ENCODE measurements at regions not wholly inside any gene's neighbourhood (a gene's known extent, or its start where the extent isn't known, plus 50 kb on each side); places are given as distances from the start of the nearest gene placed in this dataset.
A peak's percentile ranks its signal among the peaks of the same experiment; 100 is the strongest.

DNA sequence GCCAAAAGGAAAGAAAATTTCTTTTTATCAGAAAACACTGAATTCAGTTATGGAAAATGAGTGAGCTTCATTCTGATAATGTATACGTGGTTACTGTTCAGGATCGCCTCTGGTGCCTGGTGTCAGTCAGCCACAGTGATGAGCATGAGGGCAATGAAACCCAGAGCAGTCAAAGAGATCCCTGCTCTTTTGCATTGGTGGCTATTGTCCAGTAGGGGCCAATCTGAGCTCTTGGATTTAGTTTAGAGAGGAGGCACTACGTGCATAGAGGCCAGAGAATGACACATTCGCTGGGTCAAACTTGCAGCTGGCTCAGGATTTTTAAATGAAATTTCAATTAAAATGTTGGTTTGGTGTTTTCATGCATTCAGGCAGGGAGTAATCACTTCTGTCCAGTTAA, 522.9 kb downstream of the TMEM182 start:
- no peak for DNase-seq

DNA sequence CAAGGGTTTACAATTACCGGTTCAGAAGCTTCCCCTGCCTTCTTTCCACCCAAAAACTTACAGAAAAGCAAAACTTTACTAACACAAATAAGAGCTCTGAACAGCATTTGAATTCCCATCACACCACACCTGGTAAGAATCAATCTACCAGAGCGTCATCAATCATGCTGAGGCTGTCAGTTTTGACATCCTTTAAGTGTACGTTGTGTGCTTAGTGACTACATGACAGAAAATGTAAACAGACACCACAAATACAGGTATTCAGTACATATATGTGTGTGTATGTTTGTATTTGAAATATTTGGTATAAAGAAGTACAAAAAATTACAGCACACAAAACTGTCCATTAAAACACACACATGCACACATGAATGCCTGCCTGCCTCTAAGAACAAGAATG, 523.5 kb downstream of the TMEM182 start:
- DNase-seq: no peak

DNA sequence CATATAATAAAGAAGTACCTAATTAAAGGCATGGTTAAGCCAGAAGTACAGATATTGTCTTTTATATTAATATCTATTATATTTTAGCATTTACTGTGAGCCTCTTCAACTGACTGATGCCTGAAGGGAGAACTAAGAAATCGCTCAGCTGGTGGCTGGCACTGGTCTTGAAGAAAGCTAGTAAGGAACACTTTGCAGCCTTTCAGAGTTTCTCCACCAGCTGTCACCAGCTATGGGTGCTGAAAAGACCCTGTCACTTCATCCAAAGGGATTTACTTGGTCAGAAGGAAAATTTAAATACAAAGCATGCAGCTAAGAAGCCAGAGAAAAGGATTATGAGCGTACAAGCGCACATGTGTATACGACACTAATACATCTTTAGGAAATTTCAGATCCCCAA, 525.9 kb downstream of the TMEM182 start:
- DNase-seq: no peak

DNA sequence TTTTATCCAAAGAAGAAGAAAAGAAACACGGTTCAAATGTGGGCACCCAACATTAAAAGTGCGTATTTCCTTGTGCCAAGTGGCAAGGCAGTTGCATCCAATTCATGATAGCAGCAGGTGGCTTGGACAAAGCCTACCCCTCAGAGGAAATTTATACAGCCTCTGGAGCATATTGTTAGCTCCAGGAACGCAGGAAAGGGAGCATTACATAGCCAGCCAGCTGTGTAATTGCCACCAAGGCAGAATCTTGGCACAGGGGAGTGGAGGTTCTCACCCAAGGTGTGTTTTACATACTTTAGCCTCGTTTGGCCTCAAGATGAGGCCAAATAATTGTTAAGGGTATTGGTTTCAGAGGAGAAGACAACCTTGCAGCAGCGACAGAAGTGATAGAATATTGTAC, 526.9 kb downstream of the TMEM182 start:
- DNase-seq: no peak

DNA sequence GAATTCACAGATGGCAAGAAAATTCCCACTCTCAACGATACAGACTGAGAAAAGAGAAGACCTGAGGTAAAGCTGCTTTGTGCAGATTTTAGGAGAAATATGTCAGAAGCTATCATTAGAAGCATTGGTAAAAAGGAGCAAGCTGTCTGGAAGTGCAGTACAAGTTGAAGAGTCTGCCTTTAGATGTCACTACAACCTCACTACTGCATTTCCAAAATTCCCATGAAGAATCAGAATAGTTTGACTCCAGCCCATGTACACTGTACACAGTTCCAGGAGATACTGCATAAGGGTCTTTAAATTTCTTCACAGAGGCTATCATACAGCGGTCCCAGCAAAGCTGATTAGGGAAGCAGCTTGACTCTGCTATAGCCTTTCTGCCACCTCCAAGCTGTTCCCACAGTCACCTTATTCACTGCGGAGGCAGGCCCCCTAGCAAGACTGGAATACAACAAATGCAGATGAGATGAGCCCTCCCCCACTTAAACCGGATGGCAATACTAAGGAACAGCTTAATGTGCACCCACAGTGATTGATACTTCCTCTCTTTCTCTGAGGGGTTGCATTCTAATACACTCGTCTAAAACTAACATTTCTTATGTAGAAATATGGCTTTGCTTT, 527.4 kb downstream of the TMEM182 start:
- peak in 1 of 14 donors; percentile 0 for DNase-seq

DNA sequence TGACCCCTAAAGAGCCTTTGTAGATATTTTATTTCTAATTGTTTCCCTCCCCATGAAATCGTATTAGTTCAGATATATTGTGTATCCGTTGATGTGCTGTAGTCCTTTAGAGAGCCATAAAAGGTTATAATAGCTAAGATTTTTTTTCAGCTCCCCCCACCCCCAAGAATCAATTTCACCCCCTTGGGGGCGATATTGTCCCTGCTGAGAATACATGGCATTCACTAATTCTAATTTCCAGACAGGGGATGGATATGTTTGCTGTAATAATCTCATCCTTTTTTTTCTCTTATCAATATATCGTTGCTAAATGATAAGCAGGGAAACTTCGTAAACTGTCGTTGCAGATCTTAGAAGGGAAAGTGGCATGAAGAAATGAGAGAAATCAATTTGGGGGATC, 530.7 kb downstream of the TMEM182 start:
- no peak for DNase-seq

DNA sequence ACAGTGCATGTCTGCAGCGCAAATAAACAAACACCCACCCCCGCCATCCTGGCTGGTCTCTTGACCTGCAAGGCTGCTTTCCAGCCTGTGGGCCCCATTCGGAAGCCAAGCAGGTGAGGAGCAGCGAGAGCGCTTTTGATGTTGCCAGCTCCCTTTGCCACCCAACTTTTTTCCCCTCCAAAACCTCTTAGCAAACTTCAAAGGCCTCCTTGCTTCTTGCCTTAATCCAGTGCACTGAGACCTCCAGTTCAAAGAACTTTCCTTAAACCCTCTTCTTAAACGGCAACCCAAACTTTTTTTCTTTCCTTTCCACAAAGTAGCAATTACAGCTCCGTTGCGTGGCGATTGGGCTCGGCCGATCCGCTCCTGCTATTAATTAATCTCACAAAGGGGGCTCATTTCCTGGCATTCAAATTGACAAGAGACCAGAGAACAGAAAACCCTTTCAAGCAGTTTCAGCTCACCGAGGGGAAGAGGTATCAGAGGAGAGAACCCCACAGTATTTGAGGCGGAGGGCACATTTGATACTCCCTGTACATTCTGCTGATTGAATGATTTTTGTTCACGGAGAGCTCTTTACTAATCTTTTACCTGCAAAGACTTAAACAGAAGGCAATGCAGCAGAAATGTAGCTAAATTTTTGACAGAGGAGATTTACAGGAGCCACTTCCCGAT, 531.4 kb downstream of the TMEM182 start:
- DNase-seq: no peak

DNA sequence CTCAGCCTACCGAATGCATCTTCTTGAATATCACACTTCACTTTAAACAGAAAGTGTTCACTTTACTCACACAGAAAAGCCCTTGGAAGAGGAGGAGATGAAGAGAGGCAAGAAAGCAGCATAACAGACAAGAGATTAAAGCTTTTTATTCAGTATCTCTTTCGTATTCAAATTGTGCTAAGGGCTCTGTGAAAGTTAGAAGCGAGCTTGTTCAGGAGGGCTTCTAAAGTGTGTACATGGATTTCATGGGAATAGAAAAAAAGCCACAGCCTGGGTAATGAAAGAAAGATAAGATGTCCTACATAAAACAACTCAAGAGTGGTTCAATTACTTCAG, 531.9 kb downstream of the TMEM182 start:
- DNase-seq: no peak

DNA sequence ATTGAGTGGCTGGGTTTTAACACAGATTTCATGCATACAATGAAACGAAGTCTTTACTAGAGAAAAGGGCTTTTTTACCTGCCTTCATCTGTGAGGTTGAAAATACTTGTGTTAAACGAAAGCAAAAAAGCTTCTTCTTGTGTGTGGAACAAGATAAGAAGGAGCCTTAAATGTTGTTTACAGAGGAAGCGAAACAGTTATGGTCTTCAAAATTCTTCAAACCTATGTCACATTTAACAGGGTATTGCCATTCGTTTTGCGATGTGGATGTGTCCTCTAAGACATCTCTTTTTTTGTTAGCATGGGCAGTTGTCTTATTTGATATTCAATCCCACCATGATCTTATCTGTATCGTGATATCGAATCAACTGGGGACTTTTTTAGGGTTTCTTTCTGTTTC, 532.6 kb downstream of the TMEM182 start:
- no peak for DNase-seq

DNA sequence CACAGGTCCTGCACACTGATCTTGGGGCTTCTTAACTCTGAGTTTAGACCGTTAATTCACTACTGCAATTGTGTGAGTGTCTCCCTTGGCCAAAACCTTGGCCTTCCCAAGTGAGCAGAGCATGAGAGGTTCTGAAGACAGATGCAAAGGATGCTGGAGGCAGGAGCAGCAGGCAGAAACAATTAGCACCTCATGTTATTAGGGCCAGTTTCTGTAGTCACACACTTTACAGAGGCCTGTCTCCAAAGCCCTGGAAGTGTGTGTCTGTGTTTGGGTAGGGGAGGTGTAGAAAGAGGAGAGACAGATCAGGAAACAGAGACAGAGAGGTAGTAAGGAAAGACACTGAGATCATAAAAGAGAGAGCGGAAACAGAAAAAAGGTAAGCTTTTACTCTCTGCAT, 533.8 kb downstream of the TMEM182 start:
- no peak for DNase-seq

DNA sequence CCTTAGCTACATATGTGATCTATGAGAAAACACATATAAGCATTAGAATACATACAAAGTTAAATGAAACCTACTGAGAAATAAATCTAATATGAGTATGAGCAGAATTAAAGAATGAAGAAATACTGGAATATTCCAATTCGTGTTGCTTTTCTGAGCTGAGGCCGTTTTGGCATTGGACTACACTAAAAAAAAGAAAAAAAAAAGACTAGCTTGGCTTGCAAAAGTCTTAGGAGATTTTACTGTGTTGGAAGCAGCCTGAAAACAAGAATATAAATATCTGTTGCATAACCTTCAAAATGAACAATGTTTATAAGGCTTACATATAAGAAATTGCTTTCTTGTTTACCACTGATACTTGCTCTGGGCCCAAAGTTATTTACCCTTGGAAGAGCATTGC, 562.8 kb downstream of the TMEM182 start:
- no peak for DNase-seq

DNA sequence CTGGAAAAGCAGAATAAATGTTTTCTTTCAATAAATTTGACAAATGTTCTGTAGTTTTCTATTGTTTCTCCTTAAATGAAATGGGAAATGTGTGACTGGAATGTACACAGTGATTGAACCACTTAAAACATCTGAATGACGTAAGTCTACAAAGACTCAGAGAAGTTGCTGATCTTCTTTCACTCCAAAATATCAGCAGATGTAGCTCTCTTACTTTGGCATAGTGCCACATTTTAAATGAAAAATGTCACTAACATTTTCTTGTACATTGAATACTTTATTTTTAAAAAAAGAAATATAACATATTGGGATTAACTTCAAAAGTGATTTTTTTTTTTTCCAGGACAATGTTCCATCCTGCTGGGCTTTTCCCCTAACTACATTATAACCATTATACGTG, 565.6 kb downstream of the TMEM182 start:
- DNase-seq: no peak

DNA sequence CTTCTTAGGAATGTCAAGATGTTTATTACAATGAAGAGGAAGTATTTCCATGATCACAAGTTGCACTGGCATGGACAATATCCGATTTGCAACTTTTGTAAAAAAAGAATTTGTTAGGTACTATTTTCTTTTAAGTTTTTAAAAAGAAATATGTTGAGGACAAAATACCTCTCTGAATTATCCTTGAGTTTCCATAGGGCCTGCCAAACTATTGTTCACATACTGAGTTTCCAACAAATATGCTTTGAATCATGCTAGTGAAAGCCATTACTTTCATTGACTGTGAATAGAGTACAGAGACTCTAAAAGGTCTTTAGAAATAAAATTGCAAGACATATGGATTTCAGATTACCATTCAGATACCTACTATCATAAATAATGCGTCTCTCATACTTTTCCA, 566.1 kb downstream of the TMEM182 start:
- DNase-seq: no peak

DNA sequence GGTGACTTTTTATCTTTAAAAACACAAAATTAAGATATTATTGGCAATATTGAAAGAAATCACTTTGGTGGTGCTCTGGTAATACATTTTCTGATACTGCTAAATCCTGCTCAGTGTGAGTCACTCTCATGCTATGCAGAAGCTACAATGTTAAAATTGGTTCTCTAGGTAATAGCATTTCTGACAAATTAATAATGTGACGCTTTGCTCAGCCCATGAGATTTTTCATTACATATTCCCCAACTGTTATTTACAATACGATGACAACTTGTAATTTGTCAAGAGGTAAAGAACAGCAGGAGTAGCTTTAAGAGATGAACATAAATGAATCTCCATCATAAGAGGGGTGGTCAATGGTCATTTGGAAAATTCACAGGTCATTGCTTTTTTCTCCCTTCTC, 573.6 kb downstream of the TMEM182 start:
- no peak for DNase-seq

DNA sequence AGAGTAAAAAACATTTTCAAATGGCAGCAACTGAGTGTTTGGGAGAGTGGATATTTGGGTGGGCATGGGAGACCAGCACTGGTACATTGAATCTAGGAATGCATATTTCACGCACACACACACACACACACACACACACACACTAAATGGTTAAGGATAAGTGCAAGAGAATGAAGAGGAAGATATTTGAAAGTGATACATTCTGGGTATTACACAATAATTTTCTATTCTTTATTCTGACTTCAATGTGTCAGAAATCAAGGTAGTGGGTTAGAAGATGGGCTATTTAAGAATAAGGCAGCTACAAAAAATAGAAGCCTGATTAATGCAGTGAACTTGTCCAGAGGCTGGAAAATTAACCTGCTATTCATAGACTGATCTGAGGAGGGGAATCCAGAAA, 577.0 kb downstream of the TMEM182 start:
- DNase-seq: no peak

DNA sequence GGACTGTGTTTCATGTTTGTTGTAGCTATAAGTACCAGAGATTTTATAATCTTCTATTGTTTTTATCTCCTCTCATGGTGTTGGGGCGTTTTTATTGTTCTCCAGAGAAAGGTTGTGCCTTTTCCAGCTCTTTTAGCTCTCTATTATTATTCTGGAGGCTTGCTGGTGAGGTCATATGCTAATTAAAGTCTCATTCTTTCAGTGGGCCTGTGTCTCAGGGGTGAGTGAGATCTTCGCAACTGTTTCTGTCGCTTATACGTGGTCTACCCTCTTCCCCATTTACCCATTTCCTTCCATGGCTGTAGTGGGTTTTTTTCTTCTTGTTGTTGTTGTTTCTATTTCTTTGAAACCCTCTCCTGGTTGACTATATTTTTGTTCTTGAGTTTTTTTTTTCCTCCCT, 584.9 kb downstream of the TMEM182 start:
- DNase-seq: no peak

DNA sequence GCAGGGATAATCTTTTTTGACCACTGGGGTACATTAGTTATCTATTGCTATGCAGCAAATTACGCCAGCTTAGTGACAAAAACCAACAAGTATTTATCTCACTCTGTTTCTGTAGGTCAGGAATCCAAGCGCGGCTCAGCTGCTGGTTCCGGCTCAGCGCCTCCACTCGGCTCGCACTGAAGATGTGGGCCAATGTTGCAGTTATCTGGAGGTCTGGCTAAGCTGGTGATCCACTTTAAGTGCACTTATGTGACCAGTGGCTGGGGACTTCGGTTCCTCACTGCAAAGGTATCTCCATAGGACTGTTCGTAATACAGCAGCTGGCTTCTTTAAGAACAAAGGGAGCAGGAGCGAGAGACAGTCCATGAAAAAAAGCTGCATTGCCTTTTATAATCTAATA, 591.9 kb downstream of the TMEM182 start:
- no peak for DNase-seq

DNA sequence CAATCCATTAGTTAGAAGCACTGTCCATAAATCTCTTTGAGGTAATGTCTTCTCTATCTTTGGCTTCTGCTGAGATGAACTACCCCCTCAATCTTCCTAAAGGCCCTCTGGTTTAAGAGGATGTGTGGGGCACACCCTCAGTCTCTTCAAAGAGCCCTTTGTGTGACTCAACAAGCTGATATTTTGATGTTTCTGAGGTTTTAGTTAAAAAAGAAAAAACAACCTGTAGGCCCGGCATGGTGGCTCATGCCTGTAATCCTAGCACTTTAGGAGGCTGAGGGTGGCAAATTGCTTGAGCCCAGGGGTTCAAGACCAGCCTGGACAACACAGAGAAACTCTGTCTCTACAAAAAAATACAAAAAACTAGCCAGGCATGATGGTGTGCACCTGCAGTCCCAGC, 593.5 kb downstream of the TMEM182 start:
- no peak for DNase-seq

DNA sequence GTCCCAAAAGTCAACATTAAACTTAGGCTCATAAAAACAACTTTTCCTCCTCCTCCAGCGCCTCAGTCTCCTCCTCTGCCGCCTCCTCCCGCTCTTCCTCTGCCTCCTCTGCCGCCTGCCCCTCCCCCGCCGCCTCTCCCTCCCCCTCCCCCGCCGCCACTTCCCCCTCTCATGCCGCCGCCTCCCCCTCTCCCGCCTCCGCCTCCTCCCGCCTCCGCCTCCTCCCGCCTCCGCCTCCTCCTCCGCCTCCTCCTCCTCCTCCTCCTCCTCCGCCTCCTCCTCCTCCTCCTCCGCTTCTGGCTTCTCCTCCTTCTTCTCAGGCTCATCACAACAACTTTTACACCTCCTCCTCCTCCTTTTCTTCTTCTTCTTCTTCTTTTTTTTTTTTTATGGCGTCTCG, 599.9 kb downstream of the TMEM182 start:
- DNase-seq: no peak

DNA sequence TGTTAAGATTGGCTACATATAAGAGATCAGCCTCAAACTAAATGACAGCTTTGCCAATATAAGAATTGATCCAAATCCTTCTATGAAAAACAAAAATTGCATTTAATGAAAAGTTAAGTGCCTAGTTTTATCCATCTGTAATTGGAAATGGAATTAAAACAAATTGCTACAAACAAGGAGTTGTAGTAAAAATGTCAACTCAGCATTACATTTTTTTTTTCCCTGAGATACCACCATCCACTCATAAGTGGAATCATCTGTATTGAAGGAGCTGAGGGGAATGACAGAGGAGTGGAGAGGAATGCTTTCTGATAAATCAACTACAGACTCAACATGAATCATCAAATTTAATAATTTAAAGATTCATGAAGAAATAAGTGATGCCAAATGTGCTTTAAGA, 601.8 kb downstream of the TMEM182 start:
- no peak for DNase-seq

DNA sequence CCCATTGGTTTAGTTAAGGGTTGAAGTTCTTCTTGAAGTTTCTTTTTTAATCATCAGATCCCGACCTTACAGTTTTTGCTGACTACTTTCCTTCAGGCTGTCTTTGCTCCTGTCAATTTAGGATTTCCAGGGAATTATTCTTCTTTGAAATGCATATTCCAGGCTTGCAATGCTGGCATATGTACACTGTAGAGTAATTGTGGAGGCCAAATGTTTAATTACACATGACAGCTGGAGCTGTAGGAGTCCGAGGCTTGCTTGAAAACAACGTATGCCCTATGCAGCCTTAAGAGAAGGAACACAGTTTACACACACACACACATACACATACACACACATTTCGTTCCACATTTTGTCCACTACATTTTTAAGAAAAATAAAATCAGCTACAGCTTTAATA, 602.3 kb downstream of the TMEM182 start:
- no peak for DNase-seq

DNA sequence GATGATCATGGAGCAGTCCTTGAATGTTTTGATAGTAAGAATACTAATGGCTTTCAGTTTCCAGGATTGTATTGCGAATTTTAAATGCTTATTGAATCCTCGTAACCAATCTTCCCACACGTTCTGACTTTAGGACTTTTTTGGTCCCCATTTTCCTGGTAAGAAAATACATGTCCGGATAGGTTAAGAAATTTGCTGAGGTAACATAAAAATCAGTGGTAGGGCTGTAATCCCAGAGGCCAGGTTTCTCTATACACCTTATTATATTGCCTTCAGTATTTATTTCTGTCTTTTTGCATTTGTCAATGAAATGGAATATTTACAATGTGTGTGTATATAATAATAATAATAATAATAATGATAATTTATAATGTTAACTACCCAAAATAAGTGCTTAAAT, 603.2 kb downstream of the TMEM182 start:
- DNase-seq: no peak

DNA sequence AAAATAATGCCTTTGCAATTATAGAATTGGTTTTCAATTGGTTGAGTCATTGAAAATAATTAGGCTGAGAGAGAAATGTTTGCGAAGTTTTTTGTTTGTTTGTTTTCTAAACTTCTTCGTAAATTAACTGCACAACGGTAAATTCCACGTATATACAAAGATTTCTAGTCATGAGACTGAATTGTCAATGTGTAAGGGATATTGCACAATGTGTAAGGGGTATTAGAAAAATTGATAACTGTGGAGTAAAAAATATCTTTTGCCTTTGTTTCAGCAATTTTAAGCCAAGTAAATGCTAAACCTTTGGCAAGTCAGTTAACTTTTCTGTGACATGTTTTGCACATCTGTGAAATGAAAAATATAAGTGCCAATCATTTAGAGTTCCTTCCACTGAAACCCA, 606.0 kb downstream of the TMEM182 start:
- no peak for DNase-seq

DNA sequence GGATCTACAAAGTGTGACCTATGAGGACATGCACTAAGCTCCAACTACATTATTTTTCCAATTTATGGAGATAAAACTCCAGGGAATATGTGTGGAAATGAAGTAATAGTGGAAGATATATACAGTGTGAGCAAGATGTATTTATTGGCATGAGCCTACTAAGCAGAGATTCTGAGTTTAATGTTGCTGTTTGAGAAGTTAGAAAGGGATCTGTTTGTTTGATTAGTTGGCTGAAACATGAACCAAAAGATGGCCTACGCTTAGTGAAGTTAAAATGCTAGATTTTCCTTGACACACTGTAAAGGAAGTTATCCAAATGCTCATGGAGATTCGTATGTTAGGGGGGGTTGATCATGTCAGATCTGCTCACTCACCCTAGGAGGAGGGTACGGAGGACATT, 621.7 kb downstream of the TMEM182 start:
- no peak for DNase-seq

DNA sequence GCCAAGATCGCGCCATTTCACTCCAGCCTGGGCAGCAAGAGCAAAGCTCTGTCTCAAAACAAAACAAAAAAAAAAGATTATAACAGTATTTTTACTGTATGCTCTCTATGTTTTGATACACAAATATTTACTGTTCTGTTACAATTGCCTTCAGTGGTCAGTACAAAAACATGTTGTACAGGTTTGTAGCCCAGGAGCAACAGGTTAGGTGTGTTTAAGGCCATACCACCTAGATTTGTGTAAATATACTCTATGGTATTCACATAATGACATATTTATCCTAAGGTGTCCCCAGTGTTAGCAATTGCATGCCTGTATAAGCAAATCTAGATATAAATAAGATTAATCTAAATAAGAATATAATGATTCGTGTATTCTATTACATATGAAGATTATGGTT, 625.0 kb downstream of the TMEM182 start:
- no peak for DNase-seq
